Stimulated activated effector memory CD8-positive, alpha-beta T cell treated with anti-CD3 and anti-CD28 coated beads, Interleukin-12 subunit alpha, Interleukin-12 subunit beta, amount 100 ng/mL, for 72 hours (primary cell): ENCODE measurements at regions not wholly inside any gene's neighbourhood (a gene's known extent, or its start where the extent isn't known, plus 50 kb on each side); places are given as distances from the start of the nearest gene placed in this dataset.

Experiments
- ATAC-seq: fragments of 150-1000 bp; cut with Tn5 transposase; 2 replicates; pipeline ENCODE4 v1.10.0; 2021
- DNase-seq, 2 donors: peaks; one replicate each; pipeline ENCODE4 v3.0.0; 2021 to 2022; ENCODE audit warnings: low spot score in 2 of 2
- H3K27ac Mint-ChIP-seq: one replicate; pipeline ENCODE4 v1.8.0; 2022; ENCODE audit warnings: mild to moderate bottlenecking, mixed read lengths
- H3K36me3 Mint-ChIP-seq: one replicate; pipeline ENCODE4 v1.8.0; 2022; ENCODE audit warnings: mild to moderate bottlenecking, mixed read lengths
- H3K4me1 Mint-ChIP-seq: one replicate; pipeline ENCODE4 v1.8.0; 2022; ENCODE audit warnings: mixed read lengths
- H3K4me3 Mint-ChIP-seq: one replicate; pipeline ENCODE4 v1.8.0; 2022; ENCODE audit warnings: mild to moderate bottlenecking, mixed read lengths
- H3K9me3 Mint-ChIP-seq: one replicate; pipeline ENCODE4 v1.8.0; 2022; ENCODE audit warnings: mixed read lengths

GRCh38 chr1:4113897-4114296, 213.8 kb upstream of the C1orf174 start:
- no peaks in the 10 kb centered on the region for H3K4me1 Mint-ChIP-seq
- H3K9me3 Mint-ChIP-seq: peaks cover 4% of the 10 kb centered on the region
- ATAC-seq (no peak), DNase-seq (no peak)
- no peak overlapping the region for H3K27ac Mint-ChIP-seq
- no peaks in the 10 kb centered on the region for H3K36me3 Mint-ChIP-seq
- no peak overlapping the region for H3K4me3 Mint-ChIP-seq

GRCh38 chr1:4115191-4115900, 215.3 kb upstream of the C1orf174 start:
- peaks cover 4% of the 10 kb centered on the region for H3K9me3 Mint-ChIP-seq

DNA sequence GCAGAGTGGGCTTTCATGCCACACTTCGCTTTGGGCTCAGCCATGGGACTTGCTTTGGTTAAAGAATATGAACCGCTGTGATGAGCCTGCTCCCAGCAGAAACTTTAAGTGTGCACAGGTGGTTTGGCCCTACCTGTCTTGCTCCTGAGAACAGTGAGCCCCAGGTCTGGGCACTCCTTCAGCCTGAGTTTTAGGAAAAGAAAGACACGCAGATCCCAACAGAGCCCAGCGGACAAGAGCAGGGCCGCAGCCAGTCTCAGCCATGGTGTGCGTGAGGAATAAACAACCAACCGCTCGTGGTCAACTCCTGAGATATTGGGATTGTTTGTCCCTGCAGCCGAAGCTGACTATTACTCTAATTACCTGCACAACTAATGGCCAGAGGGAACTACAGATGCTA, 217.1 kb upstream of the C1orf174 start:
- no peaks in the 10 kb centered on the region for H3K4me1 Mint-ChIP-seq

More at GRCh38 chr1:4115191-4115900, 215.3 kb upstream of the C1orf174 start:
- Mint-ChIP-seq H3K4me1 (no peaks in the 10 kb centered on the region), H3K36me3 (no peaks in the 10 kb centered on the region), H3K4me3 (no peak overlapping the region), H3K27ac (no peak overlapping the region)
- ATAC-seq (no peak), DNase-seq (no peak)

GRCh38 chr1:4118746-4119515, 218.9 kb upstream of the C1orf174 start:
- ATAC-seq (no peak), DNase-seq (no peak)
- H3K4me1 Mint-ChIP-seq: no peaks in the 10 kb centered on the region
- H3K4me3 Mint-ChIP-seq: no peak overlapping the region
- H3K9me3 Mint-ChIP-seq: peaks cover 4% of the 10 kb centered on the region
- H3K27ac Mint-ChIP-seq: no peak overlapping the region
- H3K36me3 Mint-ChIP-seq: no peaks in the 10 kb centered on the region

More for the DNA sequence above, 217.1 kb upstream of the C1orf174 start:
- Mint-ChIP-seq H3K27ac (no peak overlapping the region), H3K4me3 (no peak overlapping the region), H3K36me3 (no peaks in the 10 kb centered on the region), H3K9me3 (peaks cover 4% of the 10 kb centered on the region)
- no peak for DNase-seq
- ATAC-seq: no peak

DNA sequence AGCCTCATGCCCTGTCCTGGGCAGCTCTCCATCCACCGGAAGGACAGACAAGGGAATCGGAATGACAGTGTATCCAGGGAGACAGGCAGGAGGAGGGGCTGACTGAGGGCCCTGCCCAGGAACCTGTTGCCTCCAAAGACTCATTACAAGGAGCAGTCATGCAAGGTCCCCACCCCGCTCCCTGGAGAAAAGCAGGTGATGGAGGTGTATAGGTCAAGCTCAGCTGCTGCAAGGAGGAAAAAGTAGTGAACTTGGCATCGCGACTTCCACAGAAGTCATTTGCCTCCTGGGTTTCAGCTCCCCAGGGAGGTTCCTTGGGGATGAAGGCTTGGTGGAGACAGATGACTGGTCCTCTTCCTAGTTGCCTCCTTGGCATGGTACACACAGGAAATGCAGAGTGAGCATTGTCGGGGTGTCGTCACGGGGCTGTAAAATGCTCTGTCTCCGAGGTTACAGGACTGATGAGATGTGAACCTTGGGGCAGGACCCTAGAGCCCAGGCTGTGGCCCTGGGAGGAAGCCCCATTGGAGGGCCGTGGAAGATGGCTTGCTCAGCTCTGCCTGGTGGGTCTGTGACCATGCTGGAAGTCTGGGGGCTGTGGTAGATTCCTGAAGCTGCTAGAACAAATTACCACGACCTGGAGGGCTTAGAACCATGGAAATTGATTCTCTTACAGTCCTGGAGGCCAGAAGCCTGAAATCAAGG, 219.6 kb upstream of the C1orf174 start:
- Mint-ChIP-seq H3K4me3 (no peak overlapping the region), H3K27ac (no peak overlapping the region), H3K36me3 (no peaks in the 10 kb centered on the region), H3K4me1 (no peaks in the 10 kb centered on the region), H3K9me3 (no peaks in the 10 kb centered on the region)
- ATAC-seq: no peak
- DNase-seq: no peak

- H3K4me3 Mint-ChIP-seq: no peak overlapping the region
- no peaks in the 10 kb centered on the region for H3K36me3 Mint-ChIP-seq
- no peak overlapping the region for H3K27ac Mint-ChIP-seq
- ATAC-seq (no peak), DNase-seq (no peak)
- H3K4me1 Mint-ChIP-seq: no peaks in the 10 kb centered on the region
- H3K9me3 Mint-ChIP-seq: no peaks in the 10 kb centered on the region
These were observed 220.7 kb upstream of the C1orf174 start for GRCh38 chr1:4120557-4121292.

DNA sequence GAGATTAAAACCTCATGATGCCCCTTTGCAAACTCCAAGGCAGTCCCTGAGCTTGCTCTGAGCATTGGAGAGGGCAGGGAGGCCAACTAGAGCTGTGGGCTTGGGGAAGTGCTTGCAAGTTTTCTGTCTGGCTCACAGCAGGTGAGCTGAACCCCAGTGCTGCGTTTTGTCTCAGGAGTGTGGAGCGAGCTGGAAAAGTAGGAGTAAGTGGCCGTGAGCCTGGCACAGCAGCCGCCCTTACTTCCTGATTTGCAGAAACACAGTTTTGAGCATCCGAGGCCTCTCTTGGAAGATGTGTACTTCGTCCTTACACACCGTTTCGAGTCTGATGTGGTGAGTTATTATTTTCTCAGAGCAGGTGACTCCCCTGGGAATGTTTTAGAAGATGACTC, 221.2 kb upstream of the C1orf174 start:
- Mint-ChIP-seq H3K9me3 (no peaks in the 10 kb centered on the region), H3K27ac (no peak overlapping the region), H3K4me1 (no peaks in the 10 kb centered on the region), H3K36me3 (no peaks in the 10 kb centered on the region), H3K4me3 (no peak overlapping the region)
- no peak for ATAC-seq
- DNase-seq: no peak

GRCh38 chr1:4121834-4122512, 221.9 kb upstream of the C1orf174 start:
- DNase-seq (no peak), ATAC-seq (no peak)
- H3K27ac Mint-ChIP-seq: no peak overlapping the region
- H3K4me3 Mint-ChIP-seq: no peak overlapping the region
- H3K4me1 Mint-ChIP-seq: no peaks in the 10 kb centered on the region
- no peaks in the 10 kb centered on the region for H3K36me3 Mint-ChIP-seq
- H3K9me3 Mint-ChIP-seq: no peaks in the 10 kb centered on the region

DNA sequence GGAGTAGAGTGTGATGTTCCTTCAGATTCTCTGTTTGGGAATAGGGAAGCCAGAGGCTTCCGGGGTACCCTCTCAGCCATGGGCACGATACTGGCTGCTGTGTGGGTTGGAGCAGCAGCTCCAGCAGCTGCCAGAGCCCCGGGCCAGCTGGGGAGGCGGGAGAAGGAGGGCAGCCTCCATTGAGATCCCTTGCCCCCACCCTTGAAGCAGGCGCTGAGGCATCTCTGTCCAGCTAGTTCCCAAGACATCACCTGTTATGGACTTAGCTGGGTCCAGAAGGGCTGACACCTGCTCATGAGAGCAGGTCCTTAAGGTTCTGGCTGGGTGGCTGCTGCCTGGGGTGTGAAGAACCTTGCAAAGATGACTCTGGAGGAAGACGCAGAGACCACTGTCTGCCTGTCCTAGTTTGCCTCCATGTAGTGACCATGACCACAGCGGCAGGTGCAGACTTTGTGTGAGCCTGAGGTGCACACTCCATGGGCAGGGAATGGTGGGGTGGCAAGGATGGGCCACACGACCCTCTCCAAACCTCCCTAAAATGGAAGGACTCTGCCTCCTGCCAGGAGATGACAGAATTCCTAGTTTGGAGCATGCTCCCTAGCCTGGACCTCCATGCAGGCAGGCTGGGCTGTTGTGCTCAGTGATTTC, 222.6 kb upstream of the C1orf174 start:
- ATAC-seq (no peak), DNase-seq (no peak)
- H3K27ac Mint-ChIP-seq: no peak overlapping the region

GRCh38 chr1:4124631-4125145, 224.6 kb upstream of the C1orf174 start:
- no peak overlapping the region for H3K27ac Mint-ChIP-seq
- no peaks in the 10 kb centered on the region for H3K36me3 Mint-ChIP-seq
- H3K4me1 Mint-ChIP-seq: no peaks in the 10 kb centered on the region
- H3K4me3 Mint-ChIP-seq: no peak overlapping the region
- ATAC-seq (no peak), DNase-seq (no peak)
- no peaks in the 10 kb centered on the region for H3K9me3 Mint-ChIP-seq

More for the DNA sequence above, 222.6 kb upstream of the C1orf174 start:
- Mint-ChIP-seq H3K4me3 (no peak overlapping the region), H3K4me1 (no peaks in the 10 kb centered on the region), H3K36me3 (no peaks in the 10 kb centered on the region), H3K9me3 (no peaks in the 10 kb centered on the region)

GRCh38 chr1:4126251-4126650, 226.2 kb upstream of the C1orf174 start:
- Mint-ChIP-seq H3K4me3 (no peak overlapping the region), H3K27ac (no peak overlapping the region), H3K36me3 (no peaks in the 10 kb centered on the region), H3K4me1 (no peaks in the 10 kb centered on the region), H3K9me3 (no peaks in the 10 kb centered on the region)
- DNase-seq (no peak), ATAC-seq (no peak)

DNA sequence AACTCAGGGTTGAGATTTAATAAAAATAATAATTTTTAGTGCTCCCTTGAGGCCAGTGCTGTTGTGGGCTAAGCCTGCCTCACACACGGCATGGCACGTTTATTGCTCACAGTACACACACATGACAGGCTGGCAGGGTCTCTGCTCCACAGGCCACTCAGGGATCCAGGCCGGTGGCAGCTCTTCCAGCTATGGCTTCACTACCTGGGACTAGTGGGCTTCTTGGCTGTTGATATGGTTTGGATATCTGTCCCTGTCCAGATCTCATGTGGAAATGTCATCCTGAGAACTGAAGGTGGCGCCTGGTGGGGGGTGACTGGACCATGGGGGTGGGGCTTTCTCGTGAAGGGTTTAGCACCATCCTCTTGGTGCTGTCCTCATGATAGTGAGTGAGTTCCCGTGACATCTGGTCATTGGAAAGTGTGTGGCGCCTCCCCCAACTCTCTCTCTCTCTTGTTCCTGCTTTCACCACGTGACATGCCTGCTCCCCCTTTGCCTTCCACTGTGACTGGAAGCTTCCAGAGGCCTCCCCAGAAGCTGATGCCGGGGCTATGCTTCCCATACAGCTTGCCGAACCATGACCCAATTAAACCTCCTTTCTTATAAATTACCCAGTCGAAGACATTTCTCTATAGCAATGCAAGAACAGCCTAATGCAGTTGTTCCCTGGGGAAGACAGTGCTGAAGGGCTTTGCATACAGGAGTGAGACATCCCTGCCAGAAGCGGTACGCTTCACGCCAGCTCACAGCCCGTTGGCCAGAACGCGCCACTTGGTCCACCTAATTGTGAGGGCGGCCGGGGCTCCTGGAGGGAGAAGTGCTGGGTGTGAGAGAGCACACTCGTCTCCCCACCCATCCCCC, 226.9 kb upstream of the C1orf174 start:
- ATAC-seq (no peak), DNase-seq (no peak)
- H3K9me3 Mint-ChIP-seq: no peaks in the 10 kb centered on the region
- H3K4me3 Mint-ChIP-seq: no peak overlapping the region
- no peak overlapping the region for H3K27ac Mint-ChIP-seq
- no peaks in the 10 kb centered on the region for H3K4me1 Mint-ChIP-seq
- no peaks in the 10 kb centered on the region for H3K36me3 Mint-ChIP-seq

- no peaks in the 10 kb centered on the region for H3K9me3 Mint-ChIP-seq
- H3K4me1 Mint-ChIP-seq: no peaks in the 10 kb centered on the region
- no peak for DNase-seq
- no peak overlapping the region for H3K27ac Mint-ChIP-seq
- no peaks in the 10 kb centered on the region for H3K36me3 Mint-ChIP-seq
- no peak overlapping the region for H3K4me3 Mint-ChIP-seq
- ATAC-seq: no peak
These were observed 227.6 kb upstream of the C1orf174 start for GRCh38 chr1:4127592-4128140.
